GM23338 (cell line): ENCODE measurements at regions not wholly inside any gene's neighbourhood (a gene's known extent, or its start where the extent isn't known, plus 50 kb on each side); places are given as distances from the start of the nearest gene placed in this dataset.

Source experiments
- ATAC-seq: fragments of 200-7000 bp; cut with Tn5 transposase; 3 replicates; pipeline ENCODE4 v1.9.1; 2020
- DNase-seq: peaks from one replicate; pipeline ENCODE4 v3.0.0-alpha.2; 2015; ENCODE audit warnings: low spot score
- H2AFZ ChIP-seq: fragments of 200-600 bp; sonication (generic); 2 replicates; pipeline ENCODE4 v1.8.0; 2016; ENCODE audit warnings: antibody characterized with exemption, mild to moderate bottlenecking, moderate library complexity
- H3F3A ChIP-seq: fragments of 200-600 bp; sonication (generic); replicated peaks from 2 replicates; pipeline ENCODE4 v1.8.0; 2017; ENCODE audit warnings: antibody characterized with exemption, mixed run types, low read depth
- H3K27ac ChIP-seq: fragments of 200-600 bp; sonication (generic); 2 replicates; pipeline ENCODE4 v1.6.1; 2016; ENCODE audit warnings: low read depth
- H3K27me3 ChIP-seq: fragments of 200-600 bp; sonication (generic); 2 replicates; pipeline ENCODE4 v1.8.0; 2016; ENCODE audit warnings: mild to moderate bottlenecking, mixed run types, moderate library complexity; ENCODE audit not compliant: insufficient read depth
- H3K36me3 ChIP-seq: fragments of 200-600 bp; sonication (generic); 2 replicates; pipeline ENCODE4 v1.8.0; 2016; ENCODE audit warnings: mild to moderate bottlenecking; ENCODE audit not compliant: insufficient read depth
- H3K4me1 ChIP-seq: fragments of 200-600 bp; sonication (generic); 2 replicates; pipeline ENCODE4 v1.8.0; 2016; ENCODE audit warnings: mild to moderate bottlenecking, moderate library complexity; ENCODE audit not compliant: insufficient read depth
- H3K4me2 ChIP-seq: fragments of 200-600 bp; sonication (generic); 2 replicates; pipeline ENCODE4 v1.7.1; 2017; ENCODE audit warnings: mixed run types
- H3K4me3 ChIP-seq: fragments of 200-600 bp; sonication (generic); 2 replicates; pipeline ENCODE4 v1.6.1; 2016; ENCODE audit warnings: mixed run types
- H3K79me2 ChIP-seq: fragments of 200-600 bp; sonication (generic); replicated peaks from 2 replicates; pipeline ENCODE4 v1.8.0; 2017; ENCODE audit warnings: mild to moderate bottlenecking; ENCODE audit not compliant: insufficient read depth
- H3K9me2 ChIP-seq: fragments of 200-600 bp; sonication (generic); 2 replicates; pipeline ENCODE4 v1.8.0; 2017; ENCODE audit not compliant: insufficient read depth
- H4K20me1 ChIP-seq: fragments of 200-600 bp; sonication (generic); replicated peaks from 2 replicates; pipeline ENCODE4 v1.8.0; 2017; ENCODE audit warnings: mild to moderate bottlenecking; ENCODE audit not compliant: insufficient read depth
- H3K27ac Mint-ChIP-seq: 2 replicates; pipeline ENCODE4 v1.8.0; 2020; ENCODE audit warnings: inconsistent platforms, mild to moderate bottlenecking, moderate library complexity, mixed read lengths
- H3K27me3 Mint-ChIP-seq: 3 replicates; pipeline ENCODE4 v1.8.0; 2022; ENCODE audit warnings: low read depth, mild to moderate bottlenecking, moderate library complexity, mixed read lengths, inconsistent platforms; ENCODE audit not compliant: insufficient read depth, poor library complexity
- H3K36me3 Mint-ChIP-seq: 3 replicates; pipeline ENCODE4 v1.8.0; 2021; ENCODE audit warnings: low read depth, mild to moderate bottlenecking, inconsistent platforms, moderate library complexity, mixed read lengths
- H3K4me1 Mint-ChIP-seq: 3 replicates; pipeline ENCODE4 v1.8.0; 2020; ENCODE audit warnings: mild to moderate bottlenecking, inconsistent platforms, mixed read lengths
- H3K4me3 Mint-ChIP-seq: 3 replicates; pipeline ENCODE4 v1.8.0; 2021; ENCODE audit warnings: moderate library complexity, mild to moderate bottlenecking, inconsistent platforms, mixed read lengths
- H3K9me3 Mint-ChIP-seq: 3 replicates; pipeline ENCODE4 v1.8.0; 2020; ENCODE audit warnings: moderate library complexity, mild to moderate bottlenecking, inconsistent platforms, mixed read lengths
- EZH2phosphoT487 ChIP-seq: fragments of 200-600 bp; sonication (generic); IDR thresholded peaks from one replicate; pipeline ENCODE4 v1.8.1; 2018; ENCODE audit warnings: antibody characterized with exemption; ENCODE audit not compliant: unreplicated experiment
- POLR2AphosphoS5 ChIP-seq: IDR thresholded peaks from 2 replicates; pipeline ENCODE4 v1.6.1; 2016; ENCODE audit warnings: antibody characterized with exemption, low read depth
- ZNF114 ChIP-seq: fragments of 250-450 bp; sonication (Bioruptor Pico); IDR thresholded peaks from 2 replicates; pipeline ENCODE4 v1.5.0; 2020; ENCODE audit warnings: mild to moderate bottlenecking, moderate library complexity
- ZNF331 ChIP-seq: fragments of 250-450 bp; sonication (Bioruptor Pico); IDR thresholded peaks from 2 replicates; pipeline ENCODE4 v1.5.0; 2020; ENCODE audit warnings: low read depth, mild to moderate bottlenecking, moderate library complexity
- TF ChIP-seq, protein P1 (sequence below), 2 experiments: fragments of 200-600 bp in 1 of 2; sonication (generic) in 1 of 2; conservative IDR thresholded peaks; 2 replicates each; pipeline versions ENCODE4 v1.5.1 to v1.6.1; 2016 to 2017; ENCODE audit warnings: antibody characterized with exemption in 2 of 2, low read depth in 2 of 2, mild to moderate bottlenecking in 2 of 2, moderate library complexity in 1 of 2
- TF ChIP-seq, protein P2 (sequence below): IDR thresholded peaks from 2 replicates; pipeline ENCODE4 v1.6.1; 2016; ENCODE audit warnings: antibody characterized with exemption
- TF ChIP-seq, protein P3 (sequence below): IDR thresholded peaks from one replicate; pipeline ENCODE4 v1.6.1; 2018; ENCODE audit warnings: antibody characterized with exemption; ENCODE audit not compliant: unreplicated experiment
- TF ChIP-seq, protein P4 (sequence below): fragments of 250-450 bp; sonication (Bioruptor Pico); IDR thresholded peaks from 2 replicates; pipeline ENCODE4 v1.5.0; 2020; ENCODE audit warnings: mild to moderate bottlenecking, moderate library complexity

DNA sequence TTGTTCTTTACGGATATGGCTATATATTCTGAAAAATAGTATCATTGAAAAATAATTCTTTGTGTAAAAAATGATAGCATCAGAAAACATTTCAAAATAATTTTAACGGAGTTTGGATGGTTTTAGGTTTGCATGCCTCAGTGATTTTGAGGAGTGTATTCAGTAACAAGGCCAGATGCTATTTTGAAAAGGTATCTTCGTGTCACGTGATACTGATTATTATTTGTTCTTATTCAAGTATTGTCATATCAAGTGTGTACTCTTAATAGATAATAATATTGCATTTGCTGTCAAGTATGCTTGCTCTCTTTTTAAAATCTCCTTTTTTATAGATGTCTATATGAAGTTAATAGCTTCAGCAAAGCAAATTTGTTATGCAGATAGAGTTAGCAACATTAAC, 313.1 kb upstream of the PTPRD start:
- Histone ChIP-seq H3K36me3 (no peaks in the 10 kb centered on the region), H3K27ac (no peak overlapping the region), H3F3A (no peaks in the 10 kb centered on the region), H3K4me3 (no peak overlapping the region), H3K27me3 (no peaks in the 10 kb centered on the region), H3K79me2 (no peaks in the 10 kb centered on the region), H3K9me2 (no peaks in the 10 kb centered on the region), H2AFZ (no peak overlapping the region), H4K20me1 (no peaks in the 10 kb centered on the region), H3K4me2 (no peak overlapping the region), H3K4me1 (0 out of 2 replicates have a peak, but pooled peaks cover 3% of the 10 kb centered on the region)
- TF ChIP-seq, protein P1, sequence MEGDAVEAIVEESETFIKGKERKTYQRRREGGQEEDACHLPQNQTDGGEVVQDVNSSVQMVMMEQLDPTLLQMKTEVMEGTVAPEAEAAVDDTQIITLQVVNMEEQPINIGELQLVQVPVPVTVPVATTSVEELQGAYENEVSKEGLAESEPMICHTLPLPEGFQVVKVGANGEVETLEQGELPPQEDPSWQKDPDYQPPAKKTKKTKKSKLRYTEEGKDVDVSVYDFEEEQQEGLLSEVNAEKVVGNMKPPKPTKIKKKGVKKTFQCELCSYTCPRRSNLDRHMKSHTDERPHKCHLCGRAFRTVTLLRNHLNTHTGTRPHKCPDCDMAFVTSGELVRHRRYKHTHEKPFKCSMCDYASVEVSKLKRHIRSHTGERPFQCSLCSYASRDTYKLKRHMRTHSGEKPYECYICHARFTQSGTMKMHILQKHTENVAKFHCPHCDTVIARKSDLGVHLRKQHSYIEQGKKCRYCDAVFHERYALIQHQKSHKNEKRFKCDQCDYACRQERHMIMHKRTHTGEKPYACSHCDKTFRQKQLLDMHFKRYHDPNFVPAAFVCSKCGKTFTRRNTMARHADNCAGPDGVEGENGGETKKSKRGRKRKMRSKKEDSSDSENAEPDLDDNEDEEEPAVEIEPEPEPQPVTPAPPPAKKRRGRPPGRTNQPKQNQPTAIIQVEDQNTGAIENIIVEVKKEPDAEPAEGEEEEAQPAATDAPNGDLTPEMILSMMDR (conservative IDR thresholded peaks at IDR 0.05; ENCODE audit: low read depth in 2 of 2): no peak
- TF ChIP-seq, protein P2, sequence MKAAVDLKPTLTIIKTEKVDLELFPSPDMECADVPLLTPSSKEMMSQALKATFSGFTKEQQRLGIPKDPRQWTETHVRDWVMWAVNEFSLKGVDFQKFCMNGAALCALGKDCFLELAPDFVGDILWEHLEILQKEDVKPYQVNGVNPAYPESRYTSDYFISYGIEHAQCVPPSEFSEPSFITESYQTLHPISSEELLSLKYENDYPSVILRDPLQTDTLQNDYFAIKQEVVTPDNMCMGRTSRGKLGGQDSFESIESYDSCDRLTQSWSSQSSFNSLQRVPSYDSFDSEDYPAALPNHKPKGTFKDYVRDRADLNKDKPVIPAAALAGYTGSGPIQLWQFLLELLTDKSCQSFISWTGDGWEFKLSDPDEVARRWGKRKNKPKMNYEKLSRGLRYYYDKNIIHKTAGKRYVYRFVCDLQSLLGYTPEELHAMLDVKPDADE: no peak
- TF ChIP-seq ZNF114 (CRISPR knock-in tag): no peak
- TF ChIP-seq, protein P3, sequence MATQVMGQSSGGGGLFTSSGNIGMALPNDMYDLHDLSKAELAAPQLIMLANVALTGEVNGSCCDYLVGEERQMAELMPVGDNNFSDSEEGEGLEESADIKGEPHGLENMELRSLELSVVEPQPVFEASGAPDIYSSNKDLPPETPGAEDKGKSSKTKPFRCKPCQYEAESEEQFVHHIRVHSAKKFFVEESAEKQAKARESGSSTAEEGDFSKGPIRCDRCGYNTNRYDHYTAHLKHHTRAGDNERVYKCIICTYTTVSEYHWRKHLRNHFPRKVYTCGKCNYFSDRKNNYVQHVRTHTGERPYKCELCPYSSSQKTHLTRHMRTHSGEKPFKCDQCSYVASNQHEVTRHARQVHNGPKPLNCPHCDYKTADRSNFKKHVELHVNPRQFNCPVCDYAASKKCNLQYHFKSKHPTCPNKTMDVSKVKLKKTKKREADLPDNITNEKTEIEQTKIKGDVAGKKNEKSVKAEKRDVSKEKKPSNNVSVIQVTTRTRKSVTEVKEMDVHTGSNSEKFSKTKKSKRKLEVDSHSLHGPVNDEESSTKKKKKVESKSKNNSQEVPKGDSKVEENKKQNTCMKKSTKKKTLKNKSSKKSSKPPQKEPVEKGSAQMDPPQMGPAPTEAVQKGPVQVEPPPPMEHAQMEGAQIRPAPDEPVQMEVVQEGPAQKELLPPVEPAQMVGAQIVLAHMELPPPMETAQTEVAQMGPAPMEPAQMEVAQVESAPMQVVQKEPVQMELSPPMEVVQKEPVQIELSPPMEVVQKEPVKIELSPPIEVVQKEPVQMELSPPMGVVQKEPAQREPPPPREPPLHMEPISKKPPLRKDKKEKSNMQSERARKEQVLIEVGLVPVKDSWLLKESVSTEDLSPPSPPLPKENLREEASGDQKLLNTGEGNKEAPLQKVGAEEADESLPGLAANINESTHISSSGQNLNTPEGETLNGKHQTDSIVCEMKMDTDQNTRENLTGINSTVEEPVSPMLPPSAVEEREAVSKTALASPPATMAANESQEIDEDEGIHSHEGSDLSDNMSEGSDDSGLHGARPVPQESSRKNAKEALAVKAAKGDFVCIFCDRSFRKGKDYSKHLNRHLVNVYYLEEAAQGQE: no peak
- TF ChIP-seq ZNF331 (CRISPR knock-in tag): no peak
- no peak for TF ChIP-seq POLR2AphosphoS5
- TF ChIP-seq, protein P4, sequence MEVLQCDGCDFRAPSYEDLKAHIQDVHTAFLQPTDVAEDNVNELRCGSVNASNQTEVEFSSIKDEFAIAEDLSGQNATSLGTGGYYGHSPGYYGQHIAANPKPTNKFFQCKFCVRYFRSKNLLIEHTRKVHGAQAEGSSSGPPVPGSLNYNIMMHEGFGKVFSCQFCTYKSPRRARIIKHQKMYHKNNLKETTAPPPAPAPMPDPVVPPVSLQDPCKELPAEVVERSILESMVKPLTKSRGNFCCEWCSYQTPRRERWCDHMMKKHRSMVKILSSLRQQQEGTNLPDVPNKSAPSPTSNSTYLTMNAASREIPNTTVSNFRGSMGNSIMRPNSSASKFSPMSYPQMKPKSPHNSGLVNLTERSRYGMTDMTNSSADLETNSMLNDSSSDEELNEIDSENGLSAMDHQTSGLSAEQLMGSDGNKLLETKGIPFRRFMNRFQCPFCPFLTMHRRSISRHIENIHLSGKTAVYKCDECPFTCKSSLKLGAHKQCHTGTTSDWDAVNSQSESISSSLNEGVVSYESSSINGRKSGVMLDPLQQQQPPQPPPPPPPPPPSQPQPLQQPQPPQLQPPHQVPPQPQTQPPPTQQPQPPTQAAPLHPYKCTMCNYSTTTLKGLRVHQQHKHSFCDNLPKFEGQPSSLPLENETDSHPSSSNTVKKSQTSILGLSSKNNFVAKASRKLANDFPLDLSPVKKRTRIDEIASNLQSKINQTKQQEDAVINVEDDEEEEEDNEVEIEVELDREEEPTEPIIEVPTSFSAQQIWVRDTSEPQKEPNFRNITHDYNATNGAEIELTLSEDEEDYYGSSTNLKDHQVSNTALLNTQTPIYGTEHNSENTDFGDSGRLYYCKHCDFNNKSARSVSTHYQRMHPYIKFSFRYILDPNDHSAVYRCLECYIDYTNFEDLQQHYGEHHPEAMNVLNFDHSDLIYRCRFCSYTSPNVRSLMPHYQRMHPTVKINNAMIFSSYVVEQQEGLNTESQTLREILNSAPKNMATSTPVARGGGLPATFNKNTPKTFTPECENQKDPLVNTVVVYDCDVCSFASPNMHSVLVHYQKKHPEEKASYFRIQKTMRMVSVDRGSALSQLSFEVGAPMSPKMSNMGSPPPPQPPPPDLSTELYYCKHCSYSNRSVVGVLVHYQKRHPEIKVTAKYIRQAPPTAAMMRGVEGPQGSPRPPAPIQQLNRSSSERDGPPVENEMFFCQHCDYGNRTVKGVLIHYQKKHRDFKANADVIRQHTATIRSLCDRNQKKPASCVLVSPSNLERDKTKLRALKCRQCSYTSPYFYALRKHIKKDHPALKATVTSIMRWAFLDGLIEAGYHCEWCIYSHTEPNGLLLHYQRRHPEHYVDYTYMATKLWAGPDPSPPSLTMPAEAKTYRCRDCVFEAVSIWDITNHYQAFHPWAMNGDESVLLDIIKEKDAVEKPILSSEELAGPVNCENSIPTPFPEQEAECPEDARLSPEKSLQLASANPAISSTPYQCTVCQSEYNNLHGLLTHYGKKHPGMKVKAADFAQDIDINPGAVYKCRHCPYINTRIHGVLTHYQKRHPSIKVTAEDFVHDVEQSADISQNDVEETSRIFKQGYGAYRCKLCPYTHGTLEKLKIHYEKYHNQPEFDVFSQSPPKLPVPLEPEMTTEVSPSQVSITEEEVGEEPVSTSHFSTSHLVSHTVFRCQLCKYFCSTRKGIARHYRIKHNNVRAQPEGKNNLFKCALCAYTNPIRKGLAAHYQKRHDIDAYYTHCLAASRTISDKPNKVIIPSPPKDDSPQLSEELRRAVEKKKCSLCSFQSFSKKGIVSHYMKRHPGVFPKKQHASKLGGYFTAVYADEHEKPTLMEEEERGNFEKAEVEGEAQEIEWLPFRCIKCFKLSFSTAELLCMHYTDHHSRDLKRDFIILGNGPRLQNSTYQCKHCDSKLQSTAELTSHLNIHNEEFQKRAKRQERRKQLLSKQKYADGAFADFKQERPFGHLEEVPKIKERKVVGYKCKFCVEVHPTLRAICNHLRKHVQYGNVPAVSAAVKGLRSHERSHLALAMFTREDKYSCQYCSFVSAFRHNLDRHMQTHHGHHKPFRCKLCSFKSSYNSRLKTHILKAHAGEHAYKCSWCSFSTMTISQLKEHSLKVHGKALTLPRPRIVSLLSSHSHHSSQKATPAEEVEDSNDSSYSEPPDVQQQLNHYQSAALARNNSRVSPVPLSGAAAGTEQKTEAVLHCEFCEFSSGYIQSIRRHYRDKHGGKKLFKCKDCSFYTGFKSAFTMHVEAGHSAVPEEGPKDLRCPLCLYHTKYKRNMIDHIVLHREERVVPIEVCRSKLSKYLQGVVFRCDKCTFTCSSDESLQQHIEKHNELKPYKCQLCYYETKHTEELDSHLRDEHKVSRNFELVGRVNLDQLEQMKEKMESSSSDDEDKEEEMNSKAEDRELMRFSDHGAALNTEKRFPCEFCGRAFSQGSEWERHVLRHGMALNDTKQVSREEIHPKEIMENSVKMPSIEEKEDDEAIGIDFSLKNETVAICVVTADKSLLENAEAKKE (CRISPR knock-in tag): no peak
- TF ChIP-seq EZH2phosphoT487: no peak
- no peaks in the 10 kb centered on the region for H3K27me3 Mint-ChIP-seq
- no peak for DNase-seq
- no peak overlapping the region for H3K27ac Mint-ChIP-seq
- H3K4me3 Mint-ChIP-seq: no peak overlapping the region
- H3K9me3 Mint-ChIP-seq: no peaks in the 10 kb centered on the region
- no peak for ATAC-seq
- H3K4me1 Mint-ChIP-seq: peaks cover 31% of the 10 kb centered on the region
- no peaks in the 10 kb centered on the region for H3K36me3 Mint-ChIP-seq
